C1 segment of cervical spinal cord (tissue), 14 donors: ENCODE measurements at regions not wholly inside any gene's neighbourhood (a gene's known extent, or its start where the extent isn't known, plus 50 kb on each side); places are given as distances from the start of the nearest gene placed in this dataset.
A peak's percentile ranks its signal among the peaks of the same experiment; 100 is the strongest.
"Not testable (repeated sequence)": the region's sequence is repeated elsewhere in the genome, so short reads cannot be mapped to it uniquely, and the experiment has no call there.

Experiments
- DNase-seq, 14 donors: peaks; one replicate each; lab custom pipeline; 2025; lab: John Stamatoyannopoulos, UW

DNA sequence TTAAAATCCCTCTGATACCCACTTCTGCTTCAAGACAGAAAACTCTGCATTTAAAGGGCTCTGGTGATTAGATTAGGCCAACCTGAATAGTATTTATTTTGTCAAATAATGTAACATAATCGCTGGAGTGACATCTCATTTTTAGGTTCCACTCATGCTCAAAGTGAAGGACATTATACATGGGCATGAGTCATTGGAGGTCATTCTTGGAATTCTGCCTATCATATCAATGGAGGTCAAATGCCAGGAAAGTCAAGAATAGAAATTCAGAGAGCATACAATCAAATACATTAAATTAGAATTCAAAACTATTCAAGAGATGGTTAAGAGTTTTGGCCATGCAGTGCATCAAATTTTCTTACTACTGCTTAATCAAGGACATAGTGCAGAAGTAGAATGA, 50.8 kb upstream of the PRSS1 start:
- DNase-seq, result no peak

DNA sequence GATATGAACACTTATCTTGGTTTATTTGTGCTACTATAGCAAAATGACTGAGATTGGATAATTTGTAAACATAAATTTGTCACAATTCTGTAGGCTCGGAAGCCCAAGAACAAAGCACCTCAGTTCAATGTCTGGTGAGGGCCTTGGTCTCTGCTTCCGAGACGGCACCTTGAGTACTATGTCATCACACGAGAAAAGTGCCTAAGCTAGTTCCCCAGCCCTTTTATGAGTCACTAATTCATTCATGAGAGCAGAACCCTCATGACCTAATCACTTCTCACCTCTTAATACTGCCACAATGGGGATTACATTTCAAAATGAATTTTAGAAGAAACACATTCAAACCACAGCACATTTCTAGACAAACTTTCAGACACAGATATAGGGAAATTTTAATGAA, 52.0 kb upstream of the PRSS1 start:
- DNase-seq, result no peak

DNA sequence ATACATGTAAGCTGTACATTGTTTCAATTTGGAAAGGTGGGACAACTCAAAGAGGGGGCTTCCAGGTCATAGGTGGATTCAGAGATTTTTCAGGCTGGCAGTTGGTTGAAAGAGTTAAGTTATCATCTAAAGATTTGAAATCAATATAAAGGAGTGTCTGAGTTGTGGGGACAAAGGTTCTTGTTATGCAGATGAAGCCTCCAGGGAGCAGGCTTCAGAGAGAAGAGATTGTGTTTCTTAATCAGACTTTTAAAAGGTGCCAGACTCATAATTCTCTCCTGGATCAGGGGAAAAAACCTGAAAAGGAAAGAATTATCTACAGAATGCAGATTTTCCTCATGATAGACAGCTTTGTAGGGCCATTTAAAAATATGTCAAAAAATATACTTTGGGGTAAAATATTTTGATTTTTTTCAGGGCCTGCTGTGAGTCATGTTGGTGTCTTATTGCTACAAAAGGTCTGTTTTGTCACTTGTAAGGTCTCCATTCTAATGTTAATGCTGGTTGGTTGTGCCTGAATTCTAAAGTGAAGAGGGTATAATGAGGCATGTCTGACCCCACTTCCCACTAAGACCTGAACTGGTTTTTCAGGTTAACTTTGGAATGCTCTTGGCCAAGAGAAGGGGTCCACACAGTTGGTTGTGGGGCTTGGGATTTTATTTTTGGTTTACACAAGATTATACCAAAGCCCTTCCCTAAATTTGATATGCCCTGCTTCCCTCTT, 52.7 kb upstream of the PRSS1 start:
- DNase-seq, result no peak

DNA sequence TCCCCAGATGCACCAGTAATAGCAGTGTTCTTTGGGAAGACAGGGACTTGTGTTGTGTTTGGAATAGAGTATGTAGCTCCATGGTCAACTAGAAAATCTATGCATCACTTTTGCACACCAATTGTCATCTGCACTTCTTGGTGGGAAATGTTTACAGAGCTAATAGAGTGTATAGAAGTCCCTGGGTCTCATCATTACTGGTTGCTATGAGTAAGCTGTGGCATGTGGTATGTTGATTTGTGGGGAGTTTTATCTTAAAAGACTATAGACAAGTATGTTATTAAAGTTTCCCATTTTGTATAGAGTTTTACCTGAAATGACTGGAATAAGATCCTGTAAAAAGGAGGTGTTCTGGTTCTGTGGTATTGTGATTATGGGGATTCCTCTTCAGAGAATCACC, 55.4 kb upstream of the PRSS1 start:
- no peak for DNase-seq

DNA sequence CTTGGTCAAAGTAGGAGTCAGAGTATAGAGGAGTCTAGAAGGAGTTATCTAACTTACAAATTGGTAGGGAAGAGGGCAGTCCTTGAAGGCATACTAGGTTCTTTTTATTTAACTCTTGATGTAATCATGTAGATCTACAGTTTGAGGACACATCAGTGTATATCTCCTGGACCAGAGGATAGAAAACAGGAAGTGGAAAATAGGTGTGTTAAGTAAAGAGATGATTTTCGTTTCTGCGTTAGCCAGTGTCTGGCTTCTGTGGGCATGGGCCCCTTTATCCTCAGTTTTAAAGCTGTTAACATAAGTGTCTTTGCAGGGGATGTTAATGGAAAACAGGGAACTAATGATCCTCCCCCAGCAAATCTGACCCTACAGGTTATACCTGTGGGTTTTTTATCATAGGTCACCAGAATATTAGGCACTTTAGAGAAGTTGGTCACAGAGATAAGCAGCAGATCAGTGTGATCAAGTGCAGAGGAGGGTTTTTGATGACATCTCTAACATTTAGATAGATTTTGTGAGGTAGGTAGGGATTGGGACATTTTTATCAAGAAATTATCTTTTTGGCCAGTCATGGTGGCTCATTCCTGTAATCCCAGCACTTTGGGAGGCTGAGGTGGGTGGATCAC, 58.6 kb upstream of the PRSS1 start:
- DNase-seq, result no peak

DNA sequence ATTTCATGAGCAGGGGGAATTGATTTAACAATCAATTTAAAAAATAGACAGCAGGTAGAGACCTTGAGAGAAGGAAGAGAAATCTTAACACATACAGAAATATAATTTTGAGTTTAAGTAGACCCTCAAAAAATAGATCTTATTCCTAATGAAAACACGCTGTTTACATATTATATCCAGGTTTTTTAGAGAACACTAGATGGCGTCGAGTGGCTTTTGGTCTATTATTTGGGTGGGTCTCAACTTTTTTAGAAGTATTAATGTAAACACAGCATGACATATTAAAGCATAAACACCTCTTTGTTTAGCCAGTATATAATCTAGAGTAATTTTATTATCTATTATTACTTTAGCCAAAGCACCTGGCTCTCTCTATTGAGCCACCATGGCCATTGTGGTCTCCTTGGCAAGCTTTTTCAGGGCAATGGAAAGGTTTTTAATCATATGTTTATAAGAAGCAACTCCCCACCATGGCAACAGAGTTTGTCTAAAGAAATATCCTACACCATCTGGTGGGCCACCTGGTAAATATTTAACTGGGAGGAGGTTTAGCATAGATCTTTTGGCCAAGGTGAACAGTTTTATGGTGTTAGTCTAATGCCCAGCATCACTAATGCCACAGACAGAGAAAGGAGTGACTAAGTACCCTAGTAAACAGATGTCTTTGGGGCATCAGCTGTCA, 59.7 kb upstream of the PRSS1 start:
- DNase-seq, result peak in 1 of 14 donors; percentile 3

DNA sequence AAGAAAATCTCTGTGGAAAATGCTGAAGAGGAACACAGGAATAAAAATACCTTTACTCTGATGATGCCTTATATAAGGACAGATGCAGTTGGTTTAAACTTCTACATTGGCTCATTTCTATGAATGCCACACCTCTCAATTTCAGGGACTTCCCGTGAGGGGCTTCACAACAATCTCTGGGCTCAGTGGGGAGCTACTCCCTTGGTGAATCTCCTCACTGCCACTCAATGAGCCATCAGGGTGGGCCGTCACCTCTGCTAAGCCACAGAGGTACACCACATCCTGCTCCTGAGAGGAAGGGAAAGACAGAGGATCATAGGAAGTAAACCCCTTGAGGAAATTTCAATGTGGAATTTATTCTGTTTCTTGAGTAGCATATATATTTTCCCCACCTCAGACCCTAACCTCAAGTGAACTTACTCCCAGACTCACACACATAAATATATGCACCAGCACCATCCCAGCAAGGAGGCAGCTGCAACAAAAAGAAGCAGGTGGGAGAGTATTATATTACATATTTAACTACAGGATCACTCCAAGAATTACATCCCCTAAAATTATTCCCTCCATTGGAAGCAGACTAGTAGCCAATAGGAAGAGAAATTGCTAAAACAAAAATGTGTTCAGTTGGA, 63.3 kb upstream of the PRSS1 start:
- DNase-seq, result no peak

DNA sequence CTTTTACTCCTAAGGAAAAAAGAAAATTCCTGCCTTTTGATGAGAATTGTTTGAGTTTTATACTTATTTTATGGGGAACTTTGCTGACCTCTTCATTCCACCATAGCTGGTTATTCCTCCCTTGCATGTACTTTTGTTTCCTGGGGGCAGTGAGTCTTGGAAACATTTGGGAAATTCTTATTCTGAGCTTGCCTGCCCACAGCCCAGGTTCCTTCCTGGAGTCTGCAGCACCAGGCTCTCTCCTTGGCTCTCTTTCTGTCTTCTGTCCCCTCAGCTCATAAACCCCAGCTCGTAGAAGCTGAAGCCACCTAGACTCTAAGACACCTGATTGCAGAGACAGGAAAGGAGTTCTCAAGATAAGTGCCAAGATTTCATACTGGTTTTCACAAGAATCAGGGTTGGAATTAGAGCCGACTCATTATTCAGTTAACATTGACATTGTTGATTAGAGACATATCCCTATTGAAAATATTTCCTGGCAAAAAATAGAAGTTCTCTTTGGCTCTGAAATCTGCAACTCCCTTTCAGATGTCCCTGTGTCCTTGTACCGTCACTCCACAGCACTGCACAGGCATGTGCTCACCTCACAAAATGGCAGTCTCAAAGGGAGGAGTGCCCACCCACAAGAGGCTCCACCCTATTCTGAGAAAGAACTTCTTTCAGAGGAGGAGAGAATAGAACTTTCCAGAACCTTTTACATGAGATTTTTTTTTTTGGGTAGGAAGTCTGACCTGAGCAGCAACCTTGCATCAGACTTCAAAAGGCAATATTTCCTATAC, 67.8 kb upstream of the PRSS1 start:
- no peak for DNase-seq

DNA sequence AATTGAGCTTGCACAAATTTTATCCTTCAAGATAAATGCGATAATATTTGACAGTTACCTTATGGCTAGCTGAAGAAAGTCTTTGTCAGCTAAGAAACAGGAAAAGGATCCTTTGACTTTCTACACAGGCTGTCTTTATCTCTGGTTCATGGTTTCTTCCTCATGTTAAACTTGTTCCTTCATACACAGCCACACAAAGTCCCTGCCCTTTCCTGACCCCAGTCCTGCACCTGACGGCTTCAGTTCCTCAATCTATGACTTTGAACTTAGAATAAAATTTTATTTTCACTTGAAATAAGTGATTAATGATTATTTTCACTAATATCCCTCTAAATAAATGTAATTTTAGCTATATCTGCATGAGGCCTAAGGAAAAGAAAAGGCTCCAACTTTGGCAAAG, 77.8 kb upstream of the PRSS1 start:
- no peak for DNase-seq

DNA sequence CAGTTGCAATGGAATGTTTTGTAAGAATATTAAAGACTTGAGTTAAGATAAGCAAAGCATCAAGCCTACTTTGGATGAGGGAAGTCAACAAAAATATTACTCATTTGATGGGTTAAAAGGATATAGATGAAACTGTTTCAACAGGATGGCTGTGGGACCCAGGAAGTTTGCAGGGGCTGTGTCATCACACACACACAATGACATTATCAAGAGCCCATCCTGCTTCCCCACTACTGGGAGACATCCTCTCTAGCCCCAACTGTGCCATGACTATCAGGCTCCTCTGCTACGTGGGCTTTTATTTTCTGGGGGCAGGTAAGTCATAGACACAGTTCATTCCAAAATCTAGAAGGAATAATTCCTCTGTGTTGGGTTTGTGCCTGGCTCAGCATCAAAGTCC, 78.8 kb upstream of the PRSS1 start:
- no peak for DNase-seq

DNA sequence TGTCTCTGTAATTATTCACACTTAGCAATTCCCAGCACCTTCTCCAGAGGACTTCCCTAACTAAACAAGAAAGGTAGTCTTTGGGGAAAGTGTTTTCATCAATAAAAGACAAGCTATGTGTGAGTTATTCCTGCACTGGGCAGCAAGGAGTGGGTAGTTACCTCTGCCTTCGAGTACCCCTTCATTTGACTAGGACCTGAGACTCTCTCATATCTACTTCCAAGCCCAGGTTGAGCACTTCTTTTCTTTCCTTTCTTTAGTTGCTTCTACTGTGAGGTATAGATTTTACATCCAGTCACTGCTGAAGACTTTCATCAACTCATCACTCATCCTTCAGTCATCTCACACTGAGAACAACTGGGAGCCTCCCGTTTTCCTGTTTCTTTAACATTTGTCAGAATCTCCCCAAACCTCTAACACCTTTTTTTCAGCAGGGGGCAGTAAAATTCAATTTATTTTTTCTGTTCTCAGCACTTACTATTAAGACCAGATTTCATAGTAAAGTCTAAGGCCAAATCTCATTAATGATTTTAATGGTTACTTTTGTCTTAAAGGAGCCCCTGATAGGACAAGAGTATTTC, 80.1 kb upstream of the PRSS1 start:
- peak in 1 of 14 donors; percentile 14 for DNase-seq

DNA sequence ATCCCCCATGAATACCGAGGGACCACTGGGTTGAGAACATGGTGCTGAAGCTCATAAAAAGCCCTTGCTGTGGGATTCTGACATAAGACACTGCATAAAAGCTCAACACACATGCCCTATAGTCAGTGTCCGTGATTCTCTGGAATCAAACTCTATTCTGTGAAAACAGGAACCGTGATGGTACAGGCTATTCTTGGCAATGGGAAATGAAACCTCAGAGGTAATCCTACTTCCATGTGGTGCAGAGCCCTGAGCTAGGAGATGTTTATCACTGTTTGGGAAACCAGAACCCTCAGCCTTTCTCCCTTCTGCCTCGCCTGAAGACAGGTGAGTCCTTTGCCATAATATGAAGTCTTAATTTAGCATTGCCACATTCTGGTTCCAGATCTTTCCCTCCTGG, 80.8 kb upstream of the PRSS1 start:
- peak in 3 of 14 donors; percentile 1 to 39 (median 5) for DNase-seq

DNA sequence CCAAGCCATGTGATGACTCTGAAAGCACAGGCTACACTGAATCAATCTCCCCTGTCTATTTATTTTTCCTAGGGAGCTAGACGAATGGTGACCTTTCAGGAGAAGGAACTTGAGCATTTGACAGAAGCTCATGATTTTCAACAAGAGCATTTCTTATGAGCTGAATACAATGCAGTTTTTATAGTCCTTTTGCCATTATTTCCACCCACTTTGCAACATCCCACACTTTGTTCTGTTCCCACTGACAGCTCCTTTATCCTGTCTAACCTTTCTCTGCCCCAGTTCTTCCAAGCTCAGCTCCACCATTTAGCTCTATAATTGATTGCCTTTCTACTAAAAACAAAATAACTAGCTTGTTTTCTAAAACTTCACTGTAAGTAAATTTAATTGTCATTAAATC, 91.9 kb upstream of the PRSS1 start:
- no peak for DNase-seq

DNA sequence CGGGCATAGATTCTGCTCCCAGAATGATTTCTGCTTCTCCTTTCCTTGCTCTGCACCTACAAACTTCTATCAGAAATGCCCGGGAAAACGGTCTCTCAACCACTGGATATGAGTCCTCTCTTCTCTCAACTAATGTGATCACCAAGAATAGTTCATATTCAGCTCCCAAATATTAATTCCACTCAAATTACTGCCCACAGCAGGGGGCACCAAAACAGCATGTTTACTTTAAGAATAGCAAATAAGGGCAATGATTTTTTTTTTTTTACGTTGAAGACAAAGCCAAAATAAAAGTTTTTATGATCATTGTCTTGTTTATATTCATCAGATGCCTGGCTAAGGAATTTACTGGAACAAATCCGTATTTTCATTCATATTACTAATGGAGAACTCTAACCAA, 94.9 kb upstream of the PRSS1 start:
- no peak for DNase-seq

DNA sequence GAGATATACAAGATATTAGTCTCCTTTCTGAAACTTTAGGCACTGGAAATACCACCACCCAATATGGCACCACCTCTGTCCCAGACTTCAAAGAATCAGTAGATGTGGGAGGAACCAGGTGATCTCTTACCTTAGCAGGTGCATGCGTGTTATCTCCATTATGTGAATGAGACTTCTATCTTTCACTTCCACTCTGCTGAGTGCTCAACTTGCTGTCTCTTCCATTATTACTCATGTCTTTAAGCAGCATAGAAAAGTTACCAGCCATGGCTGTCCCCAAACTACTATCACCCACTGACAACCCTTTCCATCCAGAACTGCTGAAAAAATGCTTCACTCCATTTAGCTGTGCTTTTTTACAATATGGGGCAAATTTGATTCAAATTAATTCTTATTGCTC, 101.5 kb upstream of the PRSS1 start:
- DNase-seq, result no peak

DNA sequence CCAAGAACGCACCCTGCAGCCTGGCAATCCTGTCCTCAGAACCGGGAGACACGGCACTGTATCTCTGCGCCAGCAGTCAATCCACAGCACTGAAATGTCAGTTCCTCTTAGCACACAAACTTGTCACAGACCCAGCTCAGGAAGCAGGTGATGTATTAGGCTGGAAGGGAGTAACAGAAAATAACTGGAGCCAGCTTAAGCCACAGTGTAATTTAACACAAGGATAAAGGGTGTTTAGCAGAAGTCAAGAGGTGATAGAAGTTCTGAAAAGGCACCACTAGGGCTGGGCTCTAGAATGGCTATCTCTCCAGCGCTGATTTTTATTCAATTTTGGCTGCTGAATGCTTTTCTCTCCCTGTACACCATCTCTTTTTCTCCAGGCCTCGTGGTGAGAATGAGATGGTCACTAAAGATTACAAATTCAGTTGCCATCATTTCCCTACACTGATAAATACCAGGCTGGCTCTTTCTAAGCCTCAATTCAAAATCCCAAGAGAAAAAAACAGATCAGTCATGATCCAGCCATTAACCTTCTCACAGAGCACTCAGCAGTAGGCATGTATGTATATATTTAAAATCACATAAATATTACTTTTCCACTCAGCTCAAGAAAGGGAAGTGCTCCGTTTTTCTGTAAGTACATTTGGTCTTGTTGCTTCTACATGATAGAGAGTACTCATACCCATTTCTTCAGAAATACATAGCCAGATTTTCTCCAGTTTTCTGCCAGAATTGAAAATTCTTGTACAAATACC, 102.7 kb upstream of the PRSS1 start:
- DNase-seq, result peak in 1 of 14 donors; percentile 79

DNA sequence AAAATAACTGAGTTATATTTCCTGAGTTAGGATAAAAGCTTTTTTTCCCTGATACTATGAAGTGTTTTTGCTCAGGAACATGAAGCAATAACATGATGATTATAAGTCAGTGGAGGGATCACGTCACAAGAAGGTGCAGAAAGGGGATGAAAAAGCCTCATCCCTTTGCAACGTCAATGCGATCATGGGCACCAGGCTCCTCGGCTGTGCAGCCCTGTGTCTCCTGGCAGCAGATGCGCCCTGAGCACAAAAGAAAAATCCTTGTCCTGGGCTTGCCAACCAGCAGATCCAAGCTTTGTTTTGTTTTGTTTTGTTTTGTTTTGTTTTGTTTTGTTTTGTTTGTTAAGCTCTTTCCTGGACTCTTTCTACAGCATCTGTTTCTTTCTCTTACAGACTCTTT, 103.5 kb upstream of the PRSS1 start:
- DNase-seq, result no peak

DNA sequence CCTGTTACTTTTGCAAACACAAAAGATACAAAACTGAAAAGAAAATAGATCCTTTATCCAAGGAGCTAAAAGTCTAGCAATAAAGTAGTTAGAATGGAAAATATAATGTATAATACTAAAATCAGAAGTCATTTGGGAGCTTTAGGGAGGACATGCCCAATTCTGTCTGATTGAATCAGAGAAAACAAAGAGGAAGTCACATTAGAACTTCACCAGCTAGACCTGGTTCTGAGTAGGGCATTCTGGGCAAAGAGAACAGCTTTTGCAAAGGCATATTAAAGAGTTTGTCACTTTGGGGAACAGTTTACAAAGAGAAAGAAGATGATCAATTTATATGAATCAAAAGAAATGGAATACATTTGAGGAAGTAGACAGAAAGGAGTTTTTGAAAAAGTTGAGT, 107.0 kb upstream of the PRSS1 start:
- no peak for DNase-seq

DNA sequence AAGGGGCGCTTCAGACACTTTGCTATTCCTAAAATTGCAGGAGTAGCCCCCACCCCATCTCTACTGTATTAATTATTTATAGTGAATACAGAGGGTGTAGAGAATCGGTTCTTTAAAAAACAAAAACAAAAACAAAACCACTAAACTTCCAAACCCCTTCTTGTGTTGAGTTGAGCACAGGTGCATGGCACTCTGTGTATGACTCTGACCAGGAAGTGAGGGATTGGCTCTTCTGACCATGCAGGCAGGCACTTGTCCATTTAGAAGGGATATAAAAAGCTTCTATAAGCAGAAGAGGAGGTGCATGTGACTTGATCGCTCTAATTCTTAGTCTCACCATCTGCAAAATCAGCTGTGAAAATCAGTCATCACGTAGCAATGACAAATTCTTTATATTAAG, 108.0 kb upstream of the PRSS1 start:
- not testable (repeated sequence) for DNase-seq

DNA sequence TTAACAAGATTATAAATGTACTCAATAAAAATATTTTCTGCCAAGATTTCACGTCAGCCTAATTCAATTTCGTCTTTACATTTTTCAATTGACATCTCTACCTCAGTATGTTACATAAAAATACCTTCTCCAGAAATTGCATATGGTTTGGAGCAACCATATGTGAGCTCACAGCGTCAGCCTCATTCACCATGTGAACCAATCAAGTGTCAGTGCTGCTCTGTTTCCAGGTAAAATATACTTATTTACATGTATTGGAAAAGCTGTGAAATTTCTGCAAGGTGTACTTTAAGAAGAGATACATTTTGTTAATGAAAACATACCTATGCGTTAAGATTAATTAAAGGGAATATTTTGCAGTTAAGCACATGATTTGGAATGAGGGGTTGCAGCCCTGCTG, 110.7 kb upstream of the PRSS1 start:
- no peak for DNase-seq

DNA sequence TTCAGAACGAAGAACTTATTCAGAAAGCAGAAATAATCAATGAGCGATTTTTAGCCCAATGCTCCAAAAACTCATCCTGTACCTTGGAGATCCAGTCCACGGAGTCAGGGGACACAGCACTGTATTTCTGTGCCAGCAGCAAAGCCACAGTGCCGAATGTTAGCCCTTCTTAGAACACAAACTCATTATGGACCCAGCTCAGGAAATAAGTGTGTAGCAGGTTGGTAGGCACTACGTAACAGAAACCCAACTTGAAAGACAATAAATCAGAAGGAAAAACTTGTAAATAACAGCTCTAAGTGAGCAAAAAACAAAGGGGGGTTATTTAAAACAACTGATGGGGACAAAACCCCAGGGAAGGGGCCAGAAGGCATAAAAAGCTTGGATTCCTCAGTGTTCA, 112.0 kb upstream of the PRSS1 start:
- no peak for DNase-seq
